ENCODE measurements at regions not wholly inside any gene's neighbourhood (a gene's known extent, or its start where the extent isn't known, plus 50 kb on each side); places are given as distances from the start of the nearest gene placed in this dataset.
"Not testable (repeated sequence)": the region's sequence is repeated elsewhere in the genome, so short reads cannot be mapped to it uniquely, and the experiment has no call there.

GRCh38 chr4:12139296-12139695 lies 710.6 kb upstream of the HS3ST1 start:
- DNase-seq = no peak

GRCh38 chr4:12138488-12138887 lies 709.8 kb upstream of the HS3ST1 start:
- no peak for DNase-seq

- DNase-seq = no peak
Measured at GRCh38 chr4:12137575-12137974, 708.9 kb upstream of the HS3ST1 start.

- no peak for DNase-seq
Measured at GRCh38 chr4:12126474-12126873, 697.8 kb upstream of the HS3ST1 start.

GRCh38 chr4:12124138-12124537 lies 695.4 kb upstream of the HS3ST1 start:
- DNase-seq = no peak

GRCh38 chr4:12123707-12124106 lies 695.0 kb upstream of the HS3ST1 start:
- no peak for DNase-seq

GRCh38 chr4:12122316-12122715 lies 693.6 kb upstream of the HS3ST1 start:
- DNase-seq = no peak

GRCh38 chr4:12120968-12121367 lies 692.3 kb upstream of the HS3ST1 start:
- DNase-seq = no peak

GRCh38 chr4:12118651-12119213 lies 690.0 kb upstream of the HS3ST1 start:
- no peak for DNase-seq

GRCh38 chr4:12116009-12116552 lies 687.4 kb upstream of the HS3ST1 start:
- no peak for DNase-seq

- DNase-seq = no peak
Measured at GRCh38 chr4:12110627-12111026, 681.9 kb upstream of the HS3ST1 start.

GRCh38 chr4:12109056-12109455 lies 680.4 kb upstream of the HS3ST1 start:
- DNase-seq = not testable (repeated sequence)

GRCh38 chr4:12105519-12105918 lies 676.8 kb upstream of the HS3ST1 start:
- DNase-seq = no peak

- not testable (repeated sequence) for DNase-seq
Measured at GRCh38 chr4:12089920-12090319, 661.2 kb upstream of the HS3ST1 start.

- DNase-seq = no peak
Measured at GRCh38 chr4:12084690-12085089, 656.0 kb upstream of the HS3ST1 start.

GRCh38 chr4:12071316-12071715 lies 642.6 kb upstream of the HS3ST1 start:
- DNase-seq = no peak

GRCh38 chr4:12053966-12054365 lies 625.3 kb upstream of the HS3ST1 start:
- DNase-seq = no peak

GRCh38 chr4:12053556-12053955 lies 624.9 kb upstream of the HS3ST1 start:
- DNase-seq = no peak

- no peak for DNase-seq
Measured at GRCh38 chr4:12050357-12050756, 621.7 kb upstream of the HS3ST1 start.

- no peak for DNase-seq
Measured at GRCh38 chr4:12042818-12043217, 614.1 kb upstream of the HS3ST1 start.

GRCh38 chr4:12041828-12042227 lies 613.1 kb upstream of the HS3ST1 start:
- DNase-seq = no peak

- DNase-seq = no peak
Measured at GRCh38 chr4:12036450-12036849, 607.8 kb upstream of the HS3ST1 start.

- no peak for DNase-seq
Measured at GRCh38 chr4:12028258-12028657, 599.6 kb upstream of the HS3ST1 start.

- no peak for DNase-seq
Measured at GRCh38 chr4:12022409-12022808, 593.7 kb upstream of the HS3ST1 start.

GRCh38 chr4:12016729-12017128 lies 588.0 kb upstream of the HS3ST1 start:
- no peak for DNase-seq

Measured in activated CD4-positive, alpha-beta T cell treated with anti-CD3 and anti-CD28 coated beads for 48 hours (primary cell).